Esophagus muscularis mucosa (tissue), 4 donors: ENCODE measurements at regions not wholly inside any gene's neighbourhood (a gene's known extent, or its start where the extent isn't known, plus 50 kb on each side); places are given as distances from the start of the nearest gene placed in this dataset.

ENCODE experiments used
- EP300 ChIP-seq: sonication (generic); formaldehyde crosslinking; IDR thresholded peaks from one replicate; pipeline ENCODE4 v1.6.1; 2017; ENCODE audit warnings: antibody characterized with exemption
- POLR2A ChIP-seq: fragments of 450-650 bp; IDR thresholded peaks from one replicate; pipeline ENCODE4 v1.6.1; 2017; ENCODE audit warnings: antibody characterized with exemption, moderate library complexity, mild to moderate bottlenecking, low read depth
- POLR2AphosphoS5 ChIP-seq, 2 donors: sonication (generic); formaldehyde crosslinking; IDR thresholded peaks; one replicate each; pipeline ENCODE4 v1.6.1; 2017; ENCODE audit warnings: antibody characterized with exemption in 2 of 2
- TF ChIP-seq, protein P1 (sequence below), 3 experiments: fragments of 200-600 bp in 2 of 3; fragments of 450-650 bp in 1 of 3; sonication (generic) in 2 of 3; IDR thresholded peaks; one replicate each; pipeline ENCODE4 v1.5.1; 2017 to 2019; ENCODE audit warnings: antibody characterized with exemption in 3 of 3, mild to moderate bottlenecking in 2 of 3, moderate library complexity in 1 of 3

- TF ChIP-seq, protein P1, sequence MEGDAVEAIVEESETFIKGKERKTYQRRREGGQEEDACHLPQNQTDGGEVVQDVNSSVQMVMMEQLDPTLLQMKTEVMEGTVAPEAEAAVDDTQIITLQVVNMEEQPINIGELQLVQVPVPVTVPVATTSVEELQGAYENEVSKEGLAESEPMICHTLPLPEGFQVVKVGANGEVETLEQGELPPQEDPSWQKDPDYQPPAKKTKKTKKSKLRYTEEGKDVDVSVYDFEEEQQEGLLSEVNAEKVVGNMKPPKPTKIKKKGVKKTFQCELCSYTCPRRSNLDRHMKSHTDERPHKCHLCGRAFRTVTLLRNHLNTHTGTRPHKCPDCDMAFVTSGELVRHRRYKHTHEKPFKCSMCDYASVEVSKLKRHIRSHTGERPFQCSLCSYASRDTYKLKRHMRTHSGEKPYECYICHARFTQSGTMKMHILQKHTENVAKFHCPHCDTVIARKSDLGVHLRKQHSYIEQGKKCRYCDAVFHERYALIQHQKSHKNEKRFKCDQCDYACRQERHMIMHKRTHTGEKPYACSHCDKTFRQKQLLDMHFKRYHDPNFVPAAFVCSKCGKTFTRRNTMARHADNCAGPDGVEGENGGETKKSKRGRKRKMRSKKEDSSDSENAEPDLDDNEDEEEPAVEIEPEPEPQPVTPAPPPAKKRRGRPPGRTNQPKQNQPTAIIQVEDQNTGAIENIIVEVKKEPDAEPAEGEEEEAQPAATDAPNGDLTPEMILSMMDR (IDR thresholded peaks at IDR 0.05): no peak
- TF ChIP-seq POLR2A (no peak), EP300 (no peak), POLR2AphosphoS5 (IDR thresholded peaks at IDR 0.05) (no peak)
Observed at GRCh38 chrX:42073448-42073847, 150.1 kb upstream of the CASK start.
